Activated CD8-positive, alpha-beta memory T cell treated with anti-CD3 and anti-CD28 coated beads for 36 hours (primary cell): ENCODE measurements at regions not wholly inside any gene's neighbourhood (a gene's known extent, or its start where the extent isn't known, plus 50 kb on each side); places are given as distances from the start of the nearest gene placed in this dataset.
"Not testable (repeated sequence)": the region's sequence is repeated elsewhere in the genome, so short reads cannot be mapped to it uniquely, and the experiment has no call there.

Experiments used
- CTCF ChIA-PET: fragments of 350-600 bp; sonication (Branson Sonifier 250); formaldehyde crosslinking; loops from one replicate; lab custom pipeline; 2021; ENCODE audit warnings: antibody characterized with exemption; lab: Charles Lee
- POLR2A ChIA-PET: fragments of 350-600 bp; sonication (Branson Sonifier 250); formaldehyde crosslinking; loops from one replicate; lab custom pipeline; 2021; ENCODE audit warnings: antibody characterized with exemption; lab: Charles Lee

- ChIA-PET CTCF (no interaction called here), POLR2A (no interaction called here)
Measured at GRCh38 chr6:85004361-85004995, 240.1 kb upstream of the TBX18 start.

DNA sequence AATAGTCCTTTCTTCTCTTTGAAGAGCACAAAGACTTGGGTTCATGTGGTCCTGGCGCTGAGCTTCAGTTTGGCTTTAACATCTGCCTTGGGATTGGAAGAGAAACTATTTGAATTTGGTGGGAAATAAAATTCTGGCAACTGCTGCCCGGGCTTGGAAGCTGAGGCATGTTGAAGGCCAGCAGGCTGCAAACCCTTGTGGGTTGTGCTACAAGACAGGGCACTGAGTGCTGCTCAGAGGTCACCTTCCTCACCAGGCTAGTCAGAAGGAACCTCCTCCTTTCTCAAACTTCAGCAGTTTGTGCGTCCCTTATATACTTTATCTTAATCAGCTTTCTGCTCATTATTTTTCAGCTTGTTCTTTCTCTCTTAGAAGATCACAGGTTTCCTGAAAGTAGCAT lies 238.4 kb upstream of the TBX18 start:
- POLR2A ChIA-PET: no interaction called here
- CTCF ChIA-PET: no interaction called here

DNA sequence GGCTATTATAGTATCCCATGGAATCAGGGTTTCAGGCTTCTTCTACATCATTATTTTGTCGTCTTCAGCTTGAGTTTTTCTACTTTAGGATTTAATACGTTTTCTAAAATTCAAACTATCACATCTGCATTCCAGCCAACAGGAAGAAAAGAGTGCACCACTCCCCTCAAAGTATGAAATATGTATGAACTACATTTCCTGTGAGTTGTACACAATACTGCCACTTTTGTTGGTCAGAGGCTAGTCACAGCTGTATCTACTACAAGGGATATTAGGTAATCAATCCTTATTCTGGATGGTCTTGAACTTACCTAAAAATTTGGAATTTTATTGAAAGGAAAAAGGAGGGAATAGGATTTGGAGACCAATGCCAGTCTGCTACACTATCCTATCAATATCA lies 235.6 kb upstream of the TBX18 start:
- ChIA-PET POLR2A (no interaction called here), CTCF (no interaction called here)

DNA sequence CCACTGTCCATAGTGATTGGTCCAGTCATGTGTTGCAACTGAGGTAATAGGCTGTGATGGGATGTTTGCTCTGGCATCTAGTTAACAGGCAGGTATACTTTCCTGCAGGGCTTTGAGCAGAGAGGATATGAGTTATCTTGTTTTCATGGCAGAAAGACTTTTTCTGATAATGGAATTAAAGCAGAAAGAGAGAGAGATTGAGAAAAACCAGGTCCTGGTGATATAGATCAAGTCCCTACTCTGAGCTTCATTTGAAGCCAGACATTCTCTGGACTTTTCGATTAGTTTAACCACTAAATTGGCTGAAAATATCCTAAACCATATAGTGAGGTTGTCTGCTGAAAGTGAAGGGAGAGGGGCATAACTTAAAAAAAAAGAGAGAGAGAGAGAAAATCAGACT lies 233.8 kb upstream of the TBX18 start:
- ChIA-PET POLR2A (no interaction called here), CTCF (no interaction called here)

- POLR2A ChIA-PET, CTCF ChIA-PET: not testable (repeated sequence)
Measured at GRCh38 chr6:84988766-84989165, 224.4 kb upstream of the TBX18 start.

GRCh38 chr6:84985490-84985889 lies 221.1 kb upstream of the TBX18 start:
- POLR2A ChIA-PET, CTCF ChIA-PET: not testable (repeated sequence)

- ChIA-PET CTCF (no interaction called here), POLR2A (no interaction called here)
Measured at GRCh38 chr6:84979541-84979940, 215.1 kb upstream of the TBX18 start.

DNA sequence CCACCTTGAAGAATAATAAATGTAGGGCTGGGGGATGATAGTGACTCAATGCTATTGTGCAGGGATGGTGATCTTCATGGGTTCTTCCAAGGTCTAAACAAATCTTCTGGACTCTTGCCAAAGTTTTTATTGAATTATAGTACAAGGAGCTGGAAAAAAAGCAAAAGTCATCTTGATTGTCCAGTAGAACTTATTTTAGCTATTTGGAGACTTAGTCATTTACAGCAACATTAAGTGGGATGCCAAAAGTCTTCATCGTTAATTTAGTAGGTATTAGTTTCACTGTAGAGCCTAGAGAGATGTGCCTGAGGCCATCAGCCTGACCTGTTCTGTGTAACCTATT lies 212.9 kb upstream of the TBX18 start:
- POLR2A ChIA-PET: no interaction called here
- CTCF ChIA-PET: no interaction called here

- POLR2A ChIA-PET: no interaction called here
- CTCF ChIA-PET: no interaction called here
Measured at GRCh38 chr6:84976526-84977362, 212.3 kb upstream of the TBX18 start.

GRCh38 chr6:84975316-84975715 lies 210.9 kb upstream of the TBX18 start:
- ChIA-PET POLR2A (no interaction called here), CTCF (no interaction called here)

- ChIA-PET POLR2A (no interaction called here), CTCF (no interaction called here)
Measured at GRCh38 chr6:84973606-84974005, 209.2 kb upstream of the TBX18 start.

GRCh38 chr6:84967965-84968364 lies 203.6 kb upstream of the TBX18 start:
- ChIA-PET POLR2A (no interaction called here), CTCF (no interaction called here)

- POLR2A ChIA-PET: no interaction called here
- CTCF ChIA-PET: no interaction called here
Measured at GRCh38 chr6:84967389-84967788, 203.0 kb upstream of the TBX18 start.

DNA sequence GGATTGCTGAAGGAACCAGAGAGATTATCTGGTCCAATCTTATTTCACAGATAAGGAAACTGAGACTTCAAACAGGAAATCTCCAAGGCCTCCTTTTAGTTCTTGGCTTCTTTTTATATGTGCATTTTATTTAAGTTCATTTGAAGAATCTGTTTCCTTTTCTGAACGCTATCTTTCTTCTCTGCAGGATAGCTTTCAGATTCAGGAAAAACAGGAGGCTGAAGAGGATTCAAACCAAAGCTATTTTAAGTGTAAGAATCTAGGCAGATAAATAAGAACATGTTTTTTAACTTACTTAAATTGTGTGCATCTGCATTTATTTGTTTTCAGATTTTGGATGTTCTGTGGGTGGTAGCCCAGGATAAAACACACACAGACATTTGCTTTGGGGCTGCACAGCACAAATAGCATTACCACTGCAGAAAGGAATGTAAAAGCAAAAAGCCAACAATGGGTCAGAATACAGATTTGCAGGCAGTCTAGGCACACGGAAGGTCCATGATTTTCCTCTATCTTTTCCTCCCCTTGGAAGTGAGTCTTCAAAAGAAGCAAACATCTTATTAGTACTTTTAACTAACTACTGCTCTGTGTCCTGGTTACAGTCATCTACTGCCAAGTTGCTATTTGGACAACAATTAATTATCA lies 188.8 kb upstream of the TBX18 start:
- CTCF ChIA-PET: no interaction called here
- POLR2A ChIA-PET: no interaction called here

GRCh38 chr6:84944926-84945325 lies 180.5 kb upstream of the TBX18 start:
- POLR2A ChIA-PET, CTCF ChIA-PET: not testable (repeated sequence)

DNA sequence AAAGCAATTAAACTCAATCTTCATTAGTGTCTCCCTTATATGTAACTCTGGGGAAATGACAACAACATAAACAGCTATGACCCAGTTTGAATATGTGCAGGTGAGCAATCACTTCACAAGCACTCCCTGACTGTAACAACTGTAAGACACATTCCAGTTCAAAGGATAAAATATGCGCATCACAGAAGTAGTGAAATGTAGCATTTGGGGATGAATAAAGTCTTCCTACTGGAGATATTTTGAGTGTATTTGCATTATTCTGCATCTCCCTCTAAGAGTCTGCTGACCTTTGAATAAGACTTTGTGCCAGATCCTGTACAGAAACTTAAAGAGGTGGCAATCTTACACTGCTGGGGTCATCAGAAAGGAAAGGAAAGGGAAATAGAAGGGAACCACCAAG lies 179.5 kb upstream of the TBX18 start:
- ChIA-PET CTCF (no interaction called here), POLR2A (no interaction called here)

DNA sequence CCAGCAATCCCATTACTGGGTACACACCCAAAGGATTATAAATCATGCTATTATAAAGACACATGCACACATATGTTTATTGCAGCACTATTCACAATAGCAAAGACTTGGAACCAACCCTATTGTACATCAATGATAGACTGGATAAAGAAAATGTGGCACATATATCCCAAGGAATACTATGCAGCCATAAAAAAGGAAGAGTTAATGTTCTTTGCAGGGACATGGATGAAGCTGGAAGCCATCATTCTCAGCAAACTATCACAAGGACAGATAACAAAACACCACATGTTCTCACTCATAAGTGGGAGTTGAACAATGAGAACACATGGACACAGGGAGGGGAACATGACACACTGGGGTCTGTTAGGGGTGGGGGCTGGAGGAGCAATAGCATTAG lies 177.2 kb upstream of the TBX18 start:
- POLR2A ChIA-PET, CTCF ChIA-PET: not testable (repeated sequence)

DNA sequence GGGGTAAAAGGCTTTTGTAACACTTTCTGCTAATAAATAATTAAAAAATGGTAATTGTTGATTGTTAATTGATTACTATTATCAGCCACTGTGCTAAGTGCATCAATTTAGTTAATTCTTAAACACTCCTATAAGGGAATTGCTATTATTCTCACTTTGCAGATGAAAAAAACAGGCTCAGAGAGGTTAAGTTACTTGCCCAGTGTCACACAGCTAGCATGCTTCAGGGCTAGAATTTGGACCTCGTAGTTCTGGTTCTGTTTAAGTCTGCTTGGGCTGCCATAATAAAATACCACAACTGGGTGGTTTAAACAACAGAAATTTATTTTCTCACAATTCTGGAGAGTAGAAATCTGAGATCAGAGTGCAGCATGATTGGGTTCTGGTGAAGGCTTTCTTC lies 164.8 kb upstream of the TBX18 start:
- ChIA-PET POLR2A (no interaction called here), CTCF (no interaction called here)

- CTCF ChIA-PET: no interaction called here
- POLR2A ChIA-PET: no interaction called here
Measured at GRCh38 chr6:84927551-84927950, 163.2 kb upstream of the TBX18 start.

GRCh38 chr6:84926189-84927155 lies 162.1 kb upstream of the TBX18 start:
- POLR2A ChIA-PET: no interaction called here

More at GRCh38 chr6:84926189-84927155, 162.1 kb upstream of the TBX18 start:
- CTCF ChIA-PET: no interaction called here
